ENCODE measurements at regions not wholly inside any gene's neighbourhood (a gene's known extent, or its start where the extent isn't known, plus 50 kb on each side); places are given as distances from the start of the nearest gene placed in this dataset.

GRCh38 chr2:180482696-180483095, 475.6 kb upstream of the CWC22 start:
- TF ChIP-seq, protein P1, sequence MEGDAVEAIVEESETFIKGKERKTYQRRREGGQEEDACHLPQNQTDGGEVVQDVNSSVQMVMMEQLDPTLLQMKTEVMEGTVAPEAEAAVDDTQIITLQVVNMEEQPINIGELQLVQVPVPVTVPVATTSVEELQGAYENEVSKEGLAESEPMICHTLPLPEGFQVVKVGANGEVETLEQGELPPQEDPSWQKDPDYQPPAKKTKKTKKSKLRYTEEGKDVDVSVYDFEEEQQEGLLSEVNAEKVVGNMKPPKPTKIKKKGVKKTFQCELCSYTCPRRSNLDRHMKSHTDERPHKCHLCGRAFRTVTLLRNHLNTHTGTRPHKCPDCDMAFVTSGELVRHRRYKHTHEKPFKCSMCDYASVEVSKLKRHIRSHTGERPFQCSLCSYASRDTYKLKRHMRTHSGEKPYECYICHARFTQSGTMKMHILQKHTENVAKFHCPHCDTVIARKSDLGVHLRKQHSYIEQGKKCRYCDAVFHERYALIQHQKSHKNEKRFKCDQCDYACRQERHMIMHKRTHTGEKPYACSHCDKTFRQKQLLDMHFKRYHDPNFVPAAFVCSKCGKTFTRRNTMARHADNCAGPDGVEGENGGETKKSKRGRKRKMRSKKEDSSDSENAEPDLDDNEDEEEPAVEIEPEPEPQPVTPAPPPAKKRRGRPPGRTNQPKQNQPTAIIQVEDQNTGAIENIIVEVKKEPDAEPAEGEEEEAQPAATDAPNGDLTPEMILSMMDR (IDR thresholded peaks at IDR 0.05): no peak
- no peak for TF ChIP-seq POLR2A (IDR thresholded peaks at IDR 0.05)

Data from Peyer's patch (tissue), 4 donors.